GM12878 (cell line): ENCODE measurements at regions not wholly inside any gene's neighbourhood (a gene's known extent, or its start where the extent isn't known, plus 50 kb on each side); places are given as distances from the start of the nearest gene placed in this dataset.

Source experiments
- ATAC-seq: fragments of 200-7000 bp; cut with Tn5 transposase; 3 replicates; pipeline ENCODE4 v1.9.1; 2020; ENCODE audit warnings: mild to moderate bottlenecking, moderate library complexity
- BruUV-seq: library from RNA; stranded (reverse); fragments of 400-500 nt; replicated peaks from 2 replicates; lab custom pipeline; 2021; lab: Mats Ljungman, UMichigan
- CTCF ChIA-PET: fragments of 300-600 bp; sonication (Branson Sonifier 250); formaldehyde crosslinking; extraction: SDS; loops from one replicate; lab custom pipeline; 2021; ENCODE audit warnings: inconsistent platforms; lab: Yijun Ruan, JAX
- POLR2A ChIA-PET: fragments of 350-600 bp; formaldehyde crosslinking; extraction: SDS; loops from one replicate; lab custom pipeline; 2021; ENCODE audit warnings: inconsistent platforms; lab: Charles Lee
- RAD21 ChIA-PET: fragments of 300-600 bp; sonication (Branson Sonifier 250); formaldehyde crosslinking; loops from one replicate; lab custom pipeline; 2023; ENCODE audit warnings: antibody characterized with exemption; ENCODE audit not compliant: unreplicated experiment; lab: Charles Lee
- SMC1A ChIA-PET: fragments of 300-600 bp; sonication (Branson Sonifier 250); formaldehyde crosslinking; loops from one replicate; lab custom pipeline; 2023; ENCODE audit not compliant: unreplicated experiment, uncharacterized antibody; lab: Charles Lee
- DNase-seq: peaks from one replicate; pipeline ENCODE4 v3.0.0-alpha.2; 2011; ENCODE audit warnings: low read depth, low spot score
- FAIRE-seq: peaks from 3 replicates; lab custom pipeline; 2011; peaks lifted over from hg19 to GRCh38; lab: Jason Lieb, UNC
- H2AFZ ChIP-seq: 2 replicates; pipeline ENCODE4 v1.6.0; 2011; ENCODE audit warnings: low read depth, low read length, control low read depth; ENCODE audit not compliant: control insufficient read depth
- H3K27ac ChIP-seq: 2 replicates; pipeline ENCODE4 v1.5.1; 2011; ENCODE audit warnings: control low read depth; ENCODE audit not compliant: control insufficient read depth, insufficient read depth
- H3K27me3 ChIP-seq, 2 experiments: replicated peaks in 1 of 2; 2 replicates each; pipeline versions ENCODE4 v1.6.0 to v1.6.1; 2011; ENCODE audit warnings: low read length in 1 of 2; ENCODE audit not compliant: control insufficient read depth in 2 of 2, insufficient read depth in 2 of 2
- H3K36me3 ChIP-seq, 2 experiments: 2 replicates each; pipeline ENCODE4 v1.5.1; 2011; ENCODE audit warnings: low read length in 1 of 2; ENCODE audit not compliant: control insufficient read depth in 2 of 2, insufficient read depth in 2 of 2
- H3K4me1 ChIP-seq: 2 replicates; pipeline ENCODE4 v1.6.1; 2011; ENCODE audit warnings: mild to moderate bottlenecking, low read length, moderate library complexity, mixed read lengths; ENCODE audit not compliant: control insufficient read depth, insufficient read depth
- H3K4me2 ChIP-seq: 2 replicates; pipeline ENCODE4 v1.6.0; 2011; ENCODE audit warnings: control low read depth; ENCODE audit not compliant: control insufficient read depth, insufficient read depth
- H3K4me3 ChIP-seq: fragments of 200-600 bp; sonication (generic); 2 replicates; pipeline ENCODE4 v1.5.1; 2016
- H3K79me2 ChIP-seq: 2 replicates; pipeline ENCODE4 v1.6.0; 2011; ENCODE audit warnings: low read length; ENCODE audit not compliant: control insufficient read depth, insufficient read depth
- H3K9ac ChIP-seq: 2 replicates; pipeline ENCODE4 v1.8.0; 2011; ENCODE audit warnings: low read length, control low read depth, mixed read lengths; ENCODE audit not compliant: control insufficient read depth, insufficient read depth
- H3K9me3 ChIP-seq: replicated peaks from 3 replicates; pipeline ENCODE4 v1.5.1; 2011; ENCODE audit warnings: mild to moderate bottlenecking, low read length; ENCODE audit not compliant: control insufficient read depth, insufficient read depth
- H4K20me1 ChIP-seq: 2 replicates; pipeline ENCODE4 v1.6.0; 2011; ENCODE audit not compliant: control insufficient read depth, insufficient read depth
- BACH1 ChIP-seq: fragments of 450-650 bp; IDR thresholded peaks from 2 replicates; pipeline ENCODE4 v1.6.1; 2017; ENCODE audit warnings: mild to moderate bottlenecking, borderline replicate concordance
- CBFB ChIP-seq: IDR thresholded peaks from 2 replicates; pipeline ENCODE4 v1.6.1; 2016; ENCODE audit warnings: antibody characterized with exemption, low read depth
- ESRRA ChIP-seq: IDR thresholded peaks from 2 replicates; pipeline ENCODE4 v1.6.1; 2012; ENCODE audit warnings: mild to moderate bottlenecking, low read length, improper control_type of control experiment
- EZH2 ChIP-seq: IDR thresholded peaks from 2 replicates; pipeline ENCODE4 v1.6.1; 2012; ENCODE audit warnings: low read depth, mild to moderate bottlenecking, control low read depth, inconsistent platforms, low read length, borderline replicate concordance; ENCODE audit not compliant: control insufficient read depth
- IKZF2 ChIP-seq, 2 experiments: fragments of 450-650 bp; IDR thresholded peaks; 2 replicates each; pipeline ENCODE4 v1.6.1; 2017; ENCODE audit warnings: mild to moderate bottlenecking in 2 of 2, moderate library complexity in 2 of 2
- JUNB ChIP-seq: IDR thresholded peaks from 2 replicates; pipeline ENCODE4 v1.6.1; 2016; ENCODE audit warnings: antibody characterized with exemption, mild to moderate bottlenecking
- MTA2 ChIP-seq: fragments of 450-650 bp; IDR thresholded peaks from 2 replicates; pipeline ENCODE4 v1.6.1; 2016; ENCODE audit warnings: low read depth, mild to moderate bottlenecking, moderate library complexity
- NFIC ChIP-seq: IDR thresholded peaks from 2 replicates; pipeline ENCODE4 v1.6.1; 2012; ENCODE audit warnings: low read depth, mild to moderate bottlenecking, inconsistent platforms, low read length, moderate library complexity
- NFYB ChIP-seq: IDR thresholded peaks from 2 replicates; pipeline ENCODE4 v1.6.1; 2011; ENCODE audit warnings: low read depth, mild to moderate bottlenecking, low read length, improper control_type of control experiment, moderate library complexity; ENCODE audit not compliant: insufficient read depth
- POU2F2 ChIP-seq: IDR thresholded peaks from 3 replicates; pipeline ENCODE4 v1.6.1; 2011; ENCODE audit warnings: low read depth, mild to moderate bottlenecking, low read length, borderline replicate concordance
- SMAD1 ChIP-seq: fragments of 450-650 bp; IDR thresholded peaks from 2 replicates; pipeline ENCODE4 v1.6.1; 2018; ENCODE audit warnings: mild to moderate bottlenecking, low read depth; ENCODE audit not compliant: partially characterized antibody
- SREBF1 ChIP-seq: IDR thresholded peaks from 2 replicates; pipeline ENCODE4 v1.6.1; 2012; ENCODE audit warnings: mild to moderate bottlenecking, low read length
- STAT1 ChIP-seq: fragments of 450-650 bp; conservative IDR thresholded peaks from 2 replicates; pipeline ENCODE4 v1.6.1; 2014; ENCODE audit warnings: antibody characterized with exemption, mild to moderate bottlenecking
- SUZ12 ChIP-seq: fragments of 200-600 bp; sonication (generic); IDR thresholded peaks from one replicate; pipeline ENCODE4 v1.6.1; 2018; ENCODE audit warnings: antibody characterized with exemption, mild to moderate bottlenecking; ENCODE audit not compliant: unreplicated experiment
- ZNF274 ChIP-seq: IDR thresholded peaks from one replicate; pipeline ENCODE4 v1.8.0; 2011; ENCODE audit not compliant: insufficient read length, insufficient read depth
- ZZZ3 ChIP-seq: IDR thresholded peaks from 2 replicates; pipeline ENCODE4 v1.6.1; 2011; ENCODE audit warnings: low read depth; ENCODE audit not compliant: control insufficient read depth, insufficient read length
- WGBS: methylation state at CpG from one replicate; pipeline ENCODE4 v1.1.6; 2016; ENCODE audit warnings: low lambda C conversion rate; ENCODE audit not compliant: insufficient replicate concordance, insufficient coverage; ENCODE audit errors: missing lambda C conversion rate; 5-methylcytosine and 5-hydroxymethylcytosine counted together
- in situ Hi-C: fragments of 300-500 bp; cut with MboI; formaldehyde crosslinking; loops from 9 replicates; pipeline ENCODE4 v1.14.3; 2018; ENCODE audit warnings: mixed read lengths
- intact Hi-C: fragments of 100-400 bp; cut with micrococcal nuclease; formaldehyde crosslinking; loops from one replicate; pipeline ENCODE4 v1.14.2; 2022; ENCODE audit not compliant: unreplicated experiment
- TF ChIP-seq, protein P1 (sequence below): fragments of 450-650 bp; formaldehyde crosslinking; IDR thresholded peaks from 2 replicates; pipeline ENCODE4 v1.4.0; 2020; ENCODE audit warnings: mild to moderate bottlenecking, moderate library complexity
- TF ChIP-seq, protein P2 (sequence below): fragments of 450-650 bp; IDR thresholded peaks from 2 replicates; pipeline ENCODE4 v1.6.1; 2018; ENCODE audit warnings: mild to moderate bottlenecking, low read depth, moderate library complexity; ENCODE audit not compliant: partially characterized antibody
- TF ChIP-seq, protein P3 (sequence below): fragments of 150-350 bp; IDR thresholded peaks from 2 replicates; pipeline ENCODE4 v1.6.1; 2014; ENCODE audit warnings: mild to moderate bottlenecking, low read depth, low read length

DNA sequence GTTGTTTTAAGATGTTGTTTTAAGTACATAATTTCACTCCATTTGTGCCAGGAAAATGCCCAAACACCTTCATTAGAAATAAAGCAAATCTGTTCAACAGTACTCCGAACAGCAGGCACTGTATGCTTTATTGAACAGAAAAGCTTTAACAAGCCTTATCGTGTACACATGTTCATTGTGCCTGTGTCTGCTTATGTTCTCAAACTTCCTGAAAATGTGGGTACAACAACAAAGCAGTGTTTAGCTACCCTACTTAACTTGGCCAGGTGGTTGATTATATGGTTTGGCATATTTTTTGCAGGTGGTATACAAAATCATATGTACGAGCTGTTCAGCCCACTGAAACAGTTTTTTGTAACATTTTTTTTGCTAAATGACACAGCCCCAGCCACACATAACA lies 718.0 kb downstream of the DACH1 start:
- no peaks in the 10 kb centered on the region for H3K4me1 ChIP-seq
- ATAC-seq (no peak), FAIRE-seq (no peak), DNase-seq (no peak)
- no peak overlapping the region for H2AFZ ChIP-seq
- no peaks in the 10 kb centered on the region for H3K36me3 ChIP-seq
- H3K9me3 ChIP-seq, result no peaks in the 10 kb centered on the region
- no peaks in the 10 kb centered on the region for H3K79me2 ChIP-seq
- SMC1A ChIA-PET, result interaction anchor here (0.8 to 1.5 kb wide), 2 partner anchors 13 to 17 kb away, joined by 3 read pairs; no protein-coding TSS in a partner anchor
- no peak overlapping the region for H3K9ac ChIP-seq
- no TSS peak for BruUV-seq
- H3K27ac ChIP-seq, result no peak overlapping the region
- H3K27me3 ChIP-seq, result no peaks in the 10 kb centered on the region
- RAD21 ChIA-PET, result no interaction called here
- H3K4me3 ChIP-seq, result no peak overlapping the region
- intact Hi-C loops (no loop called here), in situ Hi-C loops (no loop called here)
- CTCF ChIA-PET, result no interaction called here
- no peaks in the 10 kb centered on the region for H4K20me1 ChIP-seq
- 31% methylated on average over 3 of the region's 3 CpGs for WGBS
- POLR2A ChIA-PET, result no interaction called here
- no peak overlapping the region for H3K4me2 ChIP-seq
- no peak for TF ChIP-seq SMAD1
- no peak for TF ChIP-seq SUZ12
- no peak for TF ChIP-seq NFYB
- TF ChIP-seq BACH1, result no peak
- TF ChIP-seq CBFB, result no peak
- no peak for TF ChIP-seq NFIC
- TF ChIP-seq MTA2, result no peak
- no peak for TF ChIP-seq ESRRA
- TF ChIP-seq, protein P1, sequence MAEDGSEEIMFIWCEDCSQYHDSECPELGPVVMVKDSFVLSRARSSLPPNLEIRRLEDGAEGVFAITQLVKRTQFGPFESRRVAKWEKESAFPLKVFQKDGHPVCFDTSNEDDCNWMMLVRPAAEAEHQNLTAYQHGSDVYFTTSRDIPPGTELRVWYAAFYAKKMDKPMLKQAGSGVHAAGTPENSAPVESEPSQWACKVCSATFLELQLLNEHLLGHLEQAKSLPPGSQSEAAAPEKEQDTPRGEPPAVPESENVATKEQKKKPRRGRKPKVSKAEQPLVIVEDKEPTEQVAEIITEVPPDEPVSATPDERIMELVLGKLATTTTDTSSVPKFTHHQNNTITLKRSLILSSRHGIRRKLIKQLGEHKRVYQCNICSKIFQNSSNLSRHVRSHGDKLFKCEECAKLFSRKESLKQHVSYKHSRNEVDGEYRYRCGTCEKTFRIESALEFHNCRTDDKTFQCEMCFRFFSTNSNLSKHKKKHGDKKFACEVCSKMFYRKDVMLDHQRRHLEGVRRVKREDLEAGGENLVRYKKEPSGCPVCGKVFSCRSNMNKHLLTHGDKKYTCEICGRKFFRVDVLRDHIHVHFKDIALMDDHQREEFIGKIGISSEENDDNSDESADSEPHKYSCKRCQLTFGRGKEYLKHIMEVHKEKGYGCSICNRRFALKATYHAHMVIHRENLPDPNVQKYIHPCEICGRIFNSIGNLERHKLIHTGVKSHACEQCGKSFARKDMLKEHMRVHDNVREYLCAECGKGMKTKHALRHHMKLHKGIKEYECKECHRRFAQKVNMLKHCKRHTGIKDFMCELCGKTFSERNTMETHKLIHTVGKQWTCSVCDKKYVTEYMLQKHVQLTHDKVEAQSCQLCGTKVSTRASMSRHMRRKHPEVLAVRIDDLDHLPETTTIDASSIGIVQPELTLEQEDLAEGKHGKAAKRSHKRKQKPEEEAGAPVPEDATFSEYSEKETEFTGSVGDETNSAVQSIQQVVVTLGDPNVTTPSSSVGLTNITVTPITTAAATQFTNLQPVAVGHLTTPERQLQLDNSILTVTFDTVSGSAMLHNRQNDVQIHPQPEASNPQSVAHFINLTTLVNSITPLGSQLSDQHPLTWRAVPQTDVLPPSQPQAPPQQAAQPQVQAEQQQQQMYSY (CRISPR knock-in tag), result no peak
- no peak for TF ChIP-seq JUNB
- TF ChIP-seq, protein P2, sequence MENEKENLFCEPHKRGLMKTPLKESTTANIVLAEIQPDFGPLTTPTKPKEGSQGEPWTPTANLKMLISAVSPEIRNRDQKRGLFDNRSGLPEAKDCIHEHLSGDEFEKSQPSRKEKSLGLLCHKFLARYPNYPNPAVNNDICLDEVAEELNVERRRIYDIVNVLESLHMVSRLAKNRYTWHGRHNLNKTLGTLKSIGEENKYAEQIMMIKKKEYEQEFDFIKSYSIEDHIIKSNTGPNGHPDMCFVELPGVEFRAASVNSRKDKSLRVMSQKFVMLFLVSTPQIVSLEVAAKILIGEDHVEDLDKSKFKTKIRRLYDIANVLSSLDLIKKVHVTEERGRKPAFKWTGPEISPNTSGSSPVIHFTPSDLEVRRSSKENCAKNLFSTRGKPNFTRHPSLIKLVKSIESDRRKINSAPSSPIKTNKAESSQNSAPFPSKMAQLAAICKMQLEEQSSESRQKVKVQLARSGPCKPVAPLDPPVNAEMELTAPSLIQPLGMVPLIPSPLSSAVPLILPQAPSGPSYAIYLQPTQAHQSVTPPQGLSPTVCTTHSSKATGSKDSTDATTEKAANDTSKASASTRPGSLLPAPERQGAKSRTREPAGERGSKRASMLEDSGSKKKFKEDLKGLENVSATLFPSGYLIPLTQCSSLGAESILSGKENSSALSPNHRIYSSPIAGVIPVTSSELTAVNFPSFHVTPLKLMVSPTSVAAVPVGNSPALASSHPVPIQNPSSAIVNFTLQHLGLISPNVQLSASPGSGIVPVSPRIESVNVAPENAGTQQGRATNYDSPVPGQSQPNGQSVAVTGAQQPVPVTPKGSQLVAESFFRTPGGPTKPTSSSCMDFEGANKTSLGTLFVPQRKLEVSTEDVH, result no peak
- TF ChIP-seq ZNF274, result no peak
- TF ChIP-seq, protein P3, sequence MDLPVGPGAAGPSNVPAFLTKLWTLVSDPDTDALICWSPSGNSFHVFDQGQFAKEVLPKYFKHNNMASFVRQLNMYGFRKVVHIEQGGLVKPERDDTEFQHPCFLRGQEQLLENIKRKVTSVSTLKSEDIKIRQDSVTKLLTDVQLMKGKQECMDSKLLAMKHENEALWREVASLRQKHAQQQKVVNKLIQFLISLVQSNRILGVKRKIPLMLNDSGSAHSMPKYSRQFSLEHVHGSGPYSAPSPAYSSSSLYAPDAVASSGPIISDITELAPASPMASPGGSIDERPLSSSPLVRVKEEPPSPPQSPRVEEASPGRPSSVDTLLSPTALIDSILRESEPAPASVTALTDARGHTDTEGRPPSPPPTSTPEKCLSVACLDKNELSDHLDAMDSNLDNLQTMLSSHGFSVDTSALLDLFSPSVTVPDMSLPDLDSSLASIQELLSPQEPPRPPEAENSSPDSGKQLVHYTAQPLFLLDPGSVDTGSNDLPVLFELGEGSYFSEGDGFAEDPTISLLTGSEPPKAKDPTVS, result no peak
- TF ChIP-seq EZH2, result no peak
- TF ChIP-seq POU2F2, result no peak
- no peak for TF ChIP-seq IKZF2 (IDR thresholded peaks at IDR 0.05)
- TF ChIP-seq STAT1, result no peak
- no peak for TF ChIP-seq SREBF1
- no peak for TF ChIP-seq ZZZ3
